Stomach (tissue), 8 donors: ENCODE measurements at regions not wholly inside any gene's neighbourhood (a gene's known extent, or its start where the extent isn't known, plus 50 kb on each side); places are given as distances from the start of the nearest gene placed in this dataset.

Source experiments
- DNase-seq, 2 donors: peaks; one replicate each; pipeline versions ENCODE4 v3.0.0 to v3.0.0-alpha.2; 2013 to 2019
- H3K27ac ChIP-seq, 5 donors: fragments of 200-600 bp in 4 of 5; sonication (generic) in 4 of 5; one replicate each; pipeline ENCODE4 v1.5.1; 2013 to 2019; ENCODE audit warnings: mild to moderate bottlenecking in 1 of 5, moderate library complexity in 1 of 5
- H3K27me3 ChIP-seq, 3 donors: fragments of 200-600 bp; sonication (generic); one replicate each; pipeline ENCODE4 v1.5.1; 2017 to 2019; ENCODE audit warnings: mixed run types in 1 of 3
- H3K36me3 ChIP-seq, 4 donors: fragments of 200-600 bp; sonication (generic); 1 replicate in 3 of 4; 2 replicates in 1 of 4; pipeline ENCODE4 v1.5.1; 2016 to 2019
- H3K4me1 ChIP-seq, 4 donors: fragments of 200-600 bp; sonication (generic); one replicate each; pipeline ENCODE4 v1.5.1; 2016 to 2019
- H3K4me3 ChIP-seq, 4 donors: fragments of 200-600 bp; sonication (generic) in 3 of 4; one replicate each; pipeline ENCODE4 v1.5.1; 2016 to 2019; ENCODE audit warnings: mild to moderate bottlenecking in 1 of 4
- H3K9me3 ChIP-seq, 4 donors: fragments of 200-600 bp; sonication (generic); one replicate each; pipeline ENCODE4 v1.5.1; 2016 to 2019
- EP300 ChIP-seq: sonication (generic); formaldehyde crosslinking; IDR thresholded peaks from one replicate; pipeline ENCODE4 v1.6.1; 2017; ENCODE audit warnings: antibody characterized with exemption
- POLR2A ChIP-seq, 4 donors: fragments of 450-650 bp; IDR thresholded peaks; one replicate each; pipeline ENCODE4 v1.6.1; 2016; ENCODE audit warnings: antibody characterized with exemption in 4 of 4, control low read depth in 2 of 4, mild to moderate bottlenecking in 1 of 4, moderate library complexity in 1 of 4
- POLR2AphosphoS5 ChIP-seq, 3 donors: sonication (generic); formaldehyde crosslinking; IDR thresholded peaks; one replicate each; pipeline ENCODE4 v1.6.1; 2016; ENCODE audit warnings: antibody characterized with exemption in 3 of 3
- WGBS, 5 donors: extraction: QIAGEN DNeasy Blood & Tissue Kit in 3 of 5; methylation state at CpG; one replicate each; pipeline versions ENCODE4 v1.1.5 to v1.1.7; 2013 to 2018; 5-methylcytosine and 5-hydroxymethylcytosine counted together
- intact Hi-C: fragments of 100-400 bp; cut with DNase I; formaldehyde crosslinking; loops from one replicate; pipeline ENCODE4 v1.15.1; 2023; ENCODE audit warnings: low total_unique reads
- TF ChIP-seq, protein P1 (sequence below), 7 experiments: fragments of 450-650 bp in 4 of 7; fragments of 200-600 bp in 3 of 7; sonication (generic) in 3 of 7; IDR thresholded peaks; one replicate each; pipeline ENCODE4 v1.5.1; 2016 to 2019; ENCODE audit warnings: antibody characterized with exemption in 7 of 7, control low read depth in 2 of 7, mild to moderate bottlenecking in 1 of 7
- donor health status: healthy with polysubstance abuse.
- donor health status: Bipolar disorder and iron deficiency.
- donor health status: healthy.

DNA sequence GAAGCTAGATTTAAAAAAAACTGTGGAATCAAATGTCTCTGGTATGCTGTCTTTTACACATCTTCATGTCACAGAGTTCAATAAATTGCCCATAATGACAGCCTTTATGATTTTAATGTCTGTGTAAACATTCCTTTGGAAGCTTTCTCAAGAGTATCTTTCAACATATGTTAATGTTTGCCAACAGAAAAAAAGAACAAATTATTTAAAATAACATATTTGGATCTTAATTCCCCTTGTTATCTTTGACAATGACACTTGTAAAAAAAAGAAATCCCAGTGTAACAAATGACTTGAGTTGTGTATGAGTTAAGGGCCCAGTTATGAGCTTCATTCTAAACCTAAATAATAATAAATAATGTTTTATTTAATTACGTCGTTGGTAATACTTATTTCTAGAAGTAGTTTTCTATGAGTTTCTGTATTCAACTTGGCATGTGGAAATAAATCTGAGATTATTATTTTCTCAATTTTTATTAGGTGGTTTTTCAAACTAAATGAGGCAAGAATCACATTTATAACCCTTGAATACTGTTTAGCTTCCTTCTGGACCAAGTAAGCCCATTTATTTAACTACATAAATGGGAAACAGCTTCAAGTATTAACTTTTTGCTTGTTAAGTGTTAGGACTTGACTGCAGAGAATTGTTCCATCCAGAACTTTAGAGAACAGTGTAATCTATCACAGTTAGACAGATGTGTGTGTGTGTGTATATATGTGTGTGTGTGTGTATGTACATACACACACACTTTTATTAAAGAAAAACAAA is 182.1 kb downstream of the POSTN start:
- intact Hi-C loops: no loop called here
- no peak overlapping the region for H3K4me3 ChIP-seq
- DNase-seq: peak in 1 of 2 donors; percentile 30
- no peak overlapping the region for H3K27ac ChIP-seq
- WGBS, 5 donors: 64 to 81% (median 71%) methylated on average over 2 of the region's 2 CpGs
- TF ChIP-seq POLR2AphosphoS5 (IDR thresholded peaks at IDR 0.05) (no peak), EP300 (no peak), POLR2A (IDR thresholded peaks at IDR 0.05) (no peak)
- TF ChIP-seq, protein P1, sequence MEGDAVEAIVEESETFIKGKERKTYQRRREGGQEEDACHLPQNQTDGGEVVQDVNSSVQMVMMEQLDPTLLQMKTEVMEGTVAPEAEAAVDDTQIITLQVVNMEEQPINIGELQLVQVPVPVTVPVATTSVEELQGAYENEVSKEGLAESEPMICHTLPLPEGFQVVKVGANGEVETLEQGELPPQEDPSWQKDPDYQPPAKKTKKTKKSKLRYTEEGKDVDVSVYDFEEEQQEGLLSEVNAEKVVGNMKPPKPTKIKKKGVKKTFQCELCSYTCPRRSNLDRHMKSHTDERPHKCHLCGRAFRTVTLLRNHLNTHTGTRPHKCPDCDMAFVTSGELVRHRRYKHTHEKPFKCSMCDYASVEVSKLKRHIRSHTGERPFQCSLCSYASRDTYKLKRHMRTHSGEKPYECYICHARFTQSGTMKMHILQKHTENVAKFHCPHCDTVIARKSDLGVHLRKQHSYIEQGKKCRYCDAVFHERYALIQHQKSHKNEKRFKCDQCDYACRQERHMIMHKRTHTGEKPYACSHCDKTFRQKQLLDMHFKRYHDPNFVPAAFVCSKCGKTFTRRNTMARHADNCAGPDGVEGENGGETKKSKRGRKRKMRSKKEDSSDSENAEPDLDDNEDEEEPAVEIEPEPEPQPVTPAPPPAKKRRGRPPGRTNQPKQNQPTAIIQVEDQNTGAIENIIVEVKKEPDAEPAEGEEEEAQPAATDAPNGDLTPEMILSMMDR (IDR thresholded peaks at IDR 0.05): no peak
- no peaks in the 10 kb centered on the region for H3K36me3 ChIP-seq
- H3K9me3 ChIP-seq: no peaks in the 10 kb centered on the region
- H3K27me3 ChIP-seq: no peaks in the 10 kb centered on the region
- no peaks in the 10 kb centered on the region for H3K4me1 ChIP-seq

DNA sequence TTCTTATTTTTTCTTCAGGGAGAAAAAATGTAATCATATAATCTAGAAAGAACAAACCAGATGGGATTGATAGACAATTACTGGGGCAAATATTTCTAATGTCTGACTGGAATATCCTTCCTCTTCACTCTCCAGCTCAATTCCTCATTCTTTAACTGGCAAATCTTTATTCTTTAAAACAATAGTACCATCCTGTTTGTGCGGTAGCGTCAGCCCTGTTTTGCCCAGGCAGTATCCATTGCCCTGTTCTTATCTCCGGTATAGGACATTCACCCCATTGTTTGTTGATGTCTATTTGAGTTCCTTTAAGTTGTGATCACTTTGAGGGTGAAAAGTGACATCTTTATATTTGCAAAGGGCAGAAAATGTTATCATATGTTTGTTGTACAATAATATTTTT is 185.4 kb downstream of the POSTN start:
- Histone ChIP-seq H3K4me1 (no peaks in the 10 kb centered on the region), H3K27ac (no peak overlapping the region), H3K36me3 (no peaks in the 10 kb centered on the region), H3K4me3 (no peak overlapping the region), H3K9me3 (no peaks in the 10 kb centered on the region), H3K27me3 (no peaks in the 10 kb centered on the region)
- DNase-seq: no peak
- no peak for TF ChIP-seq POLR2A (IDR thresholded peaks at IDR 0.05)
- TF ChIP-seq, protein P1 (IDR thresholded peaks at IDR 0.05): no peak
- TF ChIP-seq POLR2AphosphoS5 (IDR thresholded peaks at IDR 0.05): no peak
- TF ChIP-seq EP300: no peak
- intact Hi-C loops: no loop called here
- 36 to 56% (median 44%) methylated on average over 3 of the region's 3 CpGs for WGBS, 5 donors

DNA sequence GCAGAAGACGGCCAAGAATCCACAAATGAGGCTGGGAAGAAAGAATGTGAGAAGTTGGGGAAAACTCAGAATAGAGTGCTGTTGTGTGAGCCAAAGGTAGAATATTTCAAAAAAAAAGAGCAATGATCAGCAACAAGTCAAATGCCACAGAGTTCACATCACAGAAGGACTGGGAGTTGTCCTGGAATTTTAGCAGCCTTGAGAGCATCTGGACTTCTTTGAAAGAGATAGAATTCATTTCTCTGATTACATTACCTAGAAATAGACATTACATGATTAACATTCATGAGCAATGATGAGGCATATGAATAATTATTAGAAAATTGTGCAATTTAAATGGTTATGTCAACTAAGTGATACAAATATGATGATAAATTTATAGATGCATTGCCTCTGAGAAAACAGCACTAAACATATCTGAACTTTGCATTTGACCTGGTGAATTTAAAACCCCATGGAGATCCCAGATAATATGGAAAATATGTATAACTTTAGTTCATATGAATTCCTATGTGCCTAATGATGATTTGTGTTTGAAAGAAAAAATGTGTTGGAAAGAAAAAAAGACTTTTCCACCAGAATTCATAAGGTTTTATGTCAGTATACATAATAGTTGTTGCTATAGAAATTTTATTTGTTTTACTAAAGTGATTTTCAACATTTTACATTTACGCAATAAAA is 186.2 kb downstream of the POSTN start:
- intact Hi-C loops: no loop called here
- H3K4me1 ChIP-seq: no peaks in the 10 kb centered on the region
- DNase-seq: peak in 1 of 2 donors; percentile 69
- H3K27me3 ChIP-seq: no peaks in the 10 kb centered on the region
- TF ChIP-seq POLR2A (IDR thresholded peaks at IDR 0.05): no peak
- TF ChIP-seq EP300: no peak
- no peak for TF ChIP-seq POLR2AphosphoS5 (IDR thresholded peaks at IDR 0.05)
- TF ChIP-seq, protein P1 (IDR thresholded peaks at IDR 0.05): no peak
- no peak overlapping the region for H3K4me3 ChIP-seq
- H3K27ac ChIP-seq: no peak overlapping the region
- no peaks in the 10 kb centered on the region for H3K9me3 ChIP-seq
- WGBS, 5 donors: 89 to 93% (median 93%) methylated on average over 2 of the region's 2 CpGs
- H3K36me3 ChIP-seq: no peaks in the 10 kb centered on the region

DNA sequence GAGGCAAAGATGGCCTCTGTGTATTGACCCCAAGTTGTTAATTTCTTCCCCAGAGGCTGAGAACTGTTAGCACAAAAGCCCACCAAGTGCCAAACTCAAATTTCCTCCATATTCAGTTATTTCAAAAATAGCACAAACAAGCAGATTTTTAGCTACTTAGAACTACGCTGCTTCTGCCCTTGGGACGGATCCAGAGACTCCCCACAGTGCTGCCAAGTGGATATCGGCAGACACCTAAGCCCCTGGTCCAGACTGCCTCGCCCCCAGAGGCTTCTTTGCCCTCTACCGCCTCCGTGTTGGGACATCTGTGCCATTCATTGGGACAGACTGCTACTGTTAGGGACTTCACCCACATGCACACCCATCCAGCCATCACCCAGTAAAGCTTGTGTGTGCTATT is 188.3 kb downstream of the POSTN start:
- DNase-seq: peak in 1 of 2 donors; percentile 13
- intact Hi-C loops: no loop called here
- Histone ChIP-seq H3K4me3 (no peak overlapping the region), H3K4me1 (no peaks in the 10 kb centered on the region), H3K36me3 (no peaks in the 10 kb centered on the region), H3K27ac (no peak overlapping the region), H3K27me3 (no peaks in the 10 kb centered on the region), H3K9me3 (no peaks in the 10 kb centered on the region)
- TF ChIP-seq POLR2A (IDR thresholded peaks at IDR 0.05): no peak
- no peak for TF ChIP-seq EP300
- TF ChIP-seq, protein P1 (IDR thresholded peaks at IDR 0.05): no peak
- TF ChIP-seq POLR2AphosphoS5 (IDR thresholded peaks at IDR 0.05): no peak
- WGBS, 5 donors: 75 to 84% (median 79%) methylated on average over 6 of the region's 6 CpGs
